Smooth muscle cell (in vitro differentiated cells): ENCODE measurements at regions not wholly inside any gene's neighbourhood (a gene's known extent, or its start where the extent isn't known, plus 50 kb on each side); places are given as distances from the start of the nearest gene placed in this dataset.

Experiments
- DNase-seq: peaks from one replicate; lab custom pipeline; 2025; ENCODE audit not compliant: unreplicated experiment; lab: John Stamatoyannopoulos, UW
- H2AFZ ChIP-seq: fragments of 200-600 bp; sonication (generic); 2 replicates; pipeline ENCODE4 v1.6.0; 2016; ENCODE audit warnings: antibody characterized with exemption, low read depth, mild to moderate bottlenecking
- H3F3A ChIP-seq: fragments of 200-600 bp; sonication (generic); 2 replicates; pipeline ENCODE4 v1.6.0; 2017; ENCODE audit warnings: antibody characterized with exemption, low read depth
- H3K27ac ChIP-seq: fragments of 200-600 bp; sonication (generic); 2 replicates; pipeline ENCODE4 v1.5.1; 2016; ENCODE audit warnings: low read depth, mild to moderate bottlenecking
- H3K27me3 ChIP-seq: fragments of 200-600 bp; sonication (generic); 2 replicates; pipeline ENCODE4 v1.6.1; 2016; ENCODE audit warnings: low read depth, mild to moderate bottlenecking
- H3K36me3 ChIP-seq: fragments of 200-600 bp; sonication (generic); 2 replicates; pipeline ENCODE4 v1.5.1; 2016; ENCODE audit warnings: low read depth
- H3K4me1 ChIP-seq: fragments of 200-600 bp; sonication (generic); 2 replicates; pipeline ENCODE4 v1.5.1; 2016; ENCODE audit warnings: low read depth
- H3K4me2 ChIP-seq: fragments of 200-600 bp; sonication (generic); 2 replicates; pipeline ENCODE4 v1.6.0; 2016; ENCODE audit warnings: mild to moderate bottlenecking
- H3K4me3 ChIP-seq: fragments of 200-600 bp; sonication (generic); 2 replicates; pipeline ENCODE4 v1.5.1; 2016; ENCODE audit warnings: mild to moderate bottlenecking
- H3K79me2 ChIP-seq: fragments of 200-600 bp; sonication (generic); 2 replicates; pipeline ENCODE4 v1.6.0; 2016; ENCODE audit warnings: low read depth, mild to moderate bottlenecking
- H3K9ac ChIP-seq: fragments of 200-600 bp; sonication (generic); 2 replicates; pipeline ENCODE4 v1.6.0; 2016; ENCODE audit warnings: low read depth
- H3K9me3 ChIP-seq: fragments of 200-600 bp; sonication (generic); replicated peaks from 2 replicates; pipeline ENCODE4 v1.5.1; 2016; ENCODE audit warnings: low read depth
- H4K20me1 ChIP-seq: fragments of 200-600 bp; sonication (generic); 2 replicates; pipeline ENCODE4 v1.6.0; 2016; ENCODE audit warnings: low read depth
- WGBS: methylation state at CpG from one replicate; pipeline ENCODE4 v1.1.7; 2016; ENCODE audit warnings: low lambda C conversion rate; 5-methylcytosine and 5-hydroxymethylcytosine counted together
- TF ChIP-seq, protein P1 (sequence below): fragments of 200-600 bp; sonication (generic); IDR thresholded peaks from 2 replicates; pipeline ENCODE4 v1.5.1; 2017; ENCODE audit warnings: borderline replicate concordance, mild to moderate bottlenecking, antibody characterized with exemption; ENCODE audit not compliant: insufficient read depth, poor library complexity, severe bottlenecking

DNA sequence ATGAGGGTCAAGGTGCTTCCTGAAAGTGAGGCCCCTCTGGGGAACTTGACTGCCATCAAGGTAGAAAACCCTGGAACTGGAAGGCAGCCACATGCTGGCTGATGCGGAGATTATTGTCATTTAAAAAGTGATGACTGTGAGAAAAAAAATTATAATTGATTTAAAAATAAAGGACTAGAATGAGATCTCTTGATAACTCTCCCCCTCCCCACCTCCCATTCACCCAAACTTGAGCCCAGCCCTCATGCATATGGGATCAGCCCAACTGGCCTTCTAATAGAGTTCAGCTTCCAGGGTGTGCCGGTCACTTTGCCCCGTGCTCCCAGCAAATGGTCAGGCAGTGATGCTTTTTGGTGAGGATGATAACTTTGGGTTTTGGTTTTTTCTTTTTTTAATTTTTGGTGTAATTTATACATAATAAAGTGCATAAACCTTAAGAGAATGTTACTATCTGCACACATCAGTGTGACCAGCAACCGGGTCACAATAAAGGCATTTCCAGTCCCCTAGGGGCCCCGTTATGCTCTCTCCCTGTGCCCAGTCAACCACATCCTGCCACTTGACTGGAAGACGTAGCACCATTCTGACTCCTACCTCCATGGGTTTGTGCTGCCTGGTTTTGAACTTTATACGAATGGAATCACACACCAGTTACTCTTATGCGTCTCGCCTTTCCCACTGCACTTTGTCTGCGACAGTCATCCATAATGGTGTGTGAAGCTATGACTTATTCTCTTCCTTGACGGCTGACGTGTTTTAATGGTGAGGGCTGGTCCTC lies 187.9 kb downstream of the USP12 start:
- Histone ChIP-seq H2AFZ (no peak overlapping the region), H3K4me2 (peak overlapping the region; percentile 74), H4K20me1 (no peaks in the 10 kb centered on the region), H3K27me3 (no peaks in the 10 kb centered on the region), H3K9me3 (no peaks in the 10 kb centered on the region), H3K27ac (peak overlapping the region; percentile 87), H3K79me2 (no peaks in the 10 kb centered on the region), H3K9ac (peak overlapping the region; percentile 33), H3K4me1 (peaks cover 6% of the 10 kb centered on the region), H3K4me3 (peak overlapping the region; percentile 15), H3F3A (peaks cover 10% of the 10 kb centered on the region), H3K36me3 (no peaks in the 10 kb centered on the region)
- DNase-seq, result no peak
- TF ChIP-seq, protein P1, sequence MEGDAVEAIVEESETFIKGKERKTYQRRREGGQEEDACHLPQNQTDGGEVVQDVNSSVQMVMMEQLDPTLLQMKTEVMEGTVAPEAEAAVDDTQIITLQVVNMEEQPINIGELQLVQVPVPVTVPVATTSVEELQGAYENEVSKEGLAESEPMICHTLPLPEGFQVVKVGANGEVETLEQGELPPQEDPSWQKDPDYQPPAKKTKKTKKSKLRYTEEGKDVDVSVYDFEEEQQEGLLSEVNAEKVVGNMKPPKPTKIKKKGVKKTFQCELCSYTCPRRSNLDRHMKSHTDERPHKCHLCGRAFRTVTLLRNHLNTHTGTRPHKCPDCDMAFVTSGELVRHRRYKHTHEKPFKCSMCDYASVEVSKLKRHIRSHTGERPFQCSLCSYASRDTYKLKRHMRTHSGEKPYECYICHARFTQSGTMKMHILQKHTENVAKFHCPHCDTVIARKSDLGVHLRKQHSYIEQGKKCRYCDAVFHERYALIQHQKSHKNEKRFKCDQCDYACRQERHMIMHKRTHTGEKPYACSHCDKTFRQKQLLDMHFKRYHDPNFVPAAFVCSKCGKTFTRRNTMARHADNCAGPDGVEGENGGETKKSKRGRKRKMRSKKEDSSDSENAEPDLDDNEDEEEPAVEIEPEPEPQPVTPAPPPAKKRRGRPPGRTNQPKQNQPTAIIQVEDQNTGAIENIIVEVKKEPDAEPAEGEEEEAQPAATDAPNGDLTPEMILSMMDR, result no peak
- 78% methylated on average over 12 of the region's 12 CpGs for WGBS

DNA sequence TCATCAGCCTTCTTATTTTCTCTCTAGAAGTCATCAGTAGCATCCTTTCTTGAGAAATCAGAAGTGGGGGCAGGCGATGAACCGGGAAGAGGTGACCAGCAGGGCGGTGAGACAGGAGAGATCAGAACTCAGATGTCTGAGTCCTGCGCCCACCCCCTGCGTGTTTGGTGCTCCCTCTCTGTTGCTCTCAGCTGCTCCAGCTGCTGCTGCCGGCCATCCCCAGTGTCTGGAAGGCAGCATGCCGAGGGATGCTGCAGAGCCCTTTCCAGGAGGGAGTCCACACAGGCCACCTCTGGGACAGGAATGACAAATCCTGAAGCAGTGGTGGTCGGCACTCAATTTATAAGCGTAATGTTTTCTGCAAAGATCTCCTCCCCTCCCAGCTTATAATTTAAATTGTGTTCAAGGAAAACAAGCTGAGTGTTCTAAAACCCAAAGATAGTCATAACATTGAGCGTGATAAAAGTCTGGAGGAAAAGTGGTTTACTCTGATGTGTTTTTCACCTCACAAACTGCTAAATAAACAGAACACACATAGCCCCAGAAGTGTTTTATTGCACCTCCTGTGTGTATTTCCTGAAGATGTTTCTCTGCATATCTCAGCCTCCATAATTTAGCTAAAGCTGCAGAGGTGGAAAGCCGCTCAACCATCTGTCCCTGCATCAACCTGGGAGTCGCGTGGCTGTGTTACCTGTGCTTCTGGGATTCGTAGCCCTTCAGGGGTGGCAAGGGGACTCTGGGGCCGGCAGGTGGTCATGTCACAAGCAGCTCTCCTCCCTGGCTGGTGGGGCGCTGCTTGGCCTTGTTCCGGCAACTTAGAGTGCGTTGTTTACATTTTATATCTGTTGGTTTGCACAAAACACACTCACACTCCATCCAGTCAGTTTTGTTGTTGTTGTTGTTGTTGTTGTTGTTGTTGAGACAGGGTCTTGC lies 191.2 kb downstream of the USP12 start:
- H3F3A ChIP-seq, result peaks cover 14% of the 10 kb centered on the region
- H3K4me2 ChIP-seq, result no peak overlapping the region
- no peaks in the 10 kb centered on the region for H3K36me3 ChIP-seq
- no peaks in the 10 kb centered on the region for H3K79me2 ChIP-seq
- no peaks in the 10 kb centered on the region for H3K27me3 ChIP-seq
- 86% methylated on average over 18 of the region's 18 CpGs for WGBS
- no peak for DNase-seq
- no peak overlapping the region for H2AFZ ChIP-seq
- peaks cover 6% of the 10 kb centered on the region for H3K4me1 ChIP-seq
- no peaks in the 10 kb centered on the region for H3K9me3 ChIP-seq
- TF ChIP-seq, protein P1, result no peak
- no peaks in the 10 kb centered on the region for H4K20me1 ChIP-seq
- no peak overlapping the region for H3K4me3 ChIP-seq
- no peak overlapping the region for H3K9ac ChIP-seq
- H3K27ac ChIP-seq, result no peak overlapping the region

DNA sequence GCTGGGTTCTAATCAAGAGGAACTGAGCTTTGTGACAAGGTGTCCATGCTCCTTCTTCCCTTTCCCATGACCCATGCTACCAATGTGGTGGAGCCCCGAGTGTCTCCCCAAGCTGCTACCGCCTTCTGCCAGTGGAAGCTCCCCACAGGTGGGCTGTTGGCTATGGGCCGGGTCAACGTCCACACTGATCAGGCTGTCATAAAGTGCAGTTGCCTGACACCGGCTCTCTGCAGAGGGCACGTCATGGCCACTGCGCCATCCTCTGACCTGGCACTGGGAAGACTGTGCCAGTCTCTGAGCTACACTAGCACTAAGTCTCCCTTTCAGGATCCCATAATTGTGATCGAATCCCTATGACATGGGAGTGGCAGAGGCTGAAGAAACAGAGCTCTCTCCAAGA lies 192.3 kb downstream of the USP12 start:
- DNase-seq, result no peak
- H3K9ac ChIP-seq, result no peak overlapping the region
- no peaks in the 10 kb centered on the region for H3K27me3 ChIP-seq
- H4K20me1 ChIP-seq, result no peaks in the 10 kb centered on the region
- no peaks in the 10 kb centered on the region for H3K79me2 ChIP-seq
- H3K4me1 ChIP-seq, result peaks cover 6% of the 10 kb centered on the region
- H3K9me3 ChIP-seq, result no peaks in the 10 kb centered on the region
- no peak overlapping the region for H3K4me2 ChIP-seq
- H3K27ac ChIP-seq, result no peak overlapping the region
- no peak overlapping the region for H2AFZ ChIP-seq
- no peaks in the 10 kb centered on the region for H3K36me3 ChIP-seq
- no peak overlapping the region for H3K4me3 ChIP-seq
- TF ChIP-seq, protein P1, result no peak
- H3F3A ChIP-seq, result peaks cover 14% of the 10 kb centered on the region
- 93% methylated on average over 8 of the region's 8 CpGs for WGBS
